Effector memory CD8-positive, alpha-beta T cell (primary cell): ENCODE measurements at regions not wholly inside any gene's neighbourhood (a gene's known extent, or its start where the extent isn't known, plus 50 kb on each side); places are given as distances from the start of the nearest gene placed in this dataset.
"Not testable (repeated sequence)": the region's sequence is repeated elsewhere in the genome, so short reads cannot be mapped to it uniquely, and the experiment has no call there.

Experiments used
- ATAC-seq: fragments of 150-1000 bp; cut with Tn5 transposase; replicated peaks from 2 replicates; pipeline ENCODE4 v1.10.0; 2021; ENCODE audit warnings: mild to moderate bottlenecking, moderate library complexity
- DNase-seq, 3 experiments: peaks; one replicate each; pipeline ENCODE4 v3.0.0; 2021
- H3K27ac Mint-ChIP-seq, 2 donors: one replicate each; pipeline ENCODE4 v1.8.0; 2022; ENCODE audit warnings: mild to moderate bottlenecking in 2 of 2, mixed read lengths in 2 of 2, moderate library complexity in 2 of 2
- H3K27me3 Mint-ChIP-seq, 2 donors: one replicate each; pipeline ENCODE4 v1.8.0; 2022; ENCODE audit warnings: mixed read lengths in 2 of 2
- H3K36me3 Mint-ChIP-seq: one replicate; pipeline ENCODE4 v1.8.0; 2022; ENCODE audit warnings: mild to moderate bottlenecking, moderate library complexity, mixed read lengths; ENCODE audit not compliant: insufficient read depth
- H3K4me1 Mint-ChIP-seq, 2 donors: one replicate each; pipeline ENCODE4 v1.8.0; 2022; ENCODE audit warnings: low read depth in 2 of 2, mixed read lengths in 2 of 2
- H3K4me3 Mint-ChIP-seq, 2 donors: one replicate each; pipeline ENCODE4 v1.8.0; 2022; ENCODE audit warnings: mild to moderate bottlenecking in 2 of 2, mixed read lengths in 2 of 2, moderate library complexity in 2 of 2
- H3K9me3 Mint-ChIP-seq, 2 donors: one replicate each; pipeline ENCODE4 v1.8.0; 2022; ENCODE audit warnings: mixed read lengths in 2 of 2

DNA sequence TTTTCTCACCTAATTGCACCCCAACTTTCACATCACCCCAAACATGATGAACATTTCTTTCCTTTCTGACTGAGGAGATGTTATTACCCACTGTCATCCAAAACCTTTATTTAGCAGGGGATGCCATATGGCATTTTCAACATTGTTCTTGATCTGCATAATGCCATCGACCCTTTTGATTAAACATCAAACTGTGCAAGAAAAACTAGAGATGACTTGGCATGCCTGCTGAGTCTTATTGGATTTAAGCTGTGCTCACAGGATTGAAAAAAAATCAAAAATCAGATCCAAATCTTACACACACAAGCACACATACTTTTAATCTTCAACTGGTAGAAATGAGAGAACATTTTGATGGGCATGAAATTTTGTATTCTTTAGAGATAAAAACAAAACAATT, 536.0 kb downstream of the TMX3 start:
- no peaks in the 10 kb centered on the region for H3K27me3 Mint-ChIP-seq
- no peaks in the 10 kb centered on the region for H3K36me3 Mint-ChIP-seq
- DNase-seq (no peak), ATAC-seq (no peak)
- peak overlapping the region in 1 of 2 donors; percentile 39 for H3K27ac Mint-ChIP-seq
- H3K4me1 Mint-ChIP-seq: no peaks in the 10 kb centered on the region
- H3K9me3 Mint-ChIP-seq: peaks cover 0 to 3% of the 10 kb centered on the region in 2 donors
- no peak overlapping the region for H3K4me3 Mint-ChIP-seq

DNA sequence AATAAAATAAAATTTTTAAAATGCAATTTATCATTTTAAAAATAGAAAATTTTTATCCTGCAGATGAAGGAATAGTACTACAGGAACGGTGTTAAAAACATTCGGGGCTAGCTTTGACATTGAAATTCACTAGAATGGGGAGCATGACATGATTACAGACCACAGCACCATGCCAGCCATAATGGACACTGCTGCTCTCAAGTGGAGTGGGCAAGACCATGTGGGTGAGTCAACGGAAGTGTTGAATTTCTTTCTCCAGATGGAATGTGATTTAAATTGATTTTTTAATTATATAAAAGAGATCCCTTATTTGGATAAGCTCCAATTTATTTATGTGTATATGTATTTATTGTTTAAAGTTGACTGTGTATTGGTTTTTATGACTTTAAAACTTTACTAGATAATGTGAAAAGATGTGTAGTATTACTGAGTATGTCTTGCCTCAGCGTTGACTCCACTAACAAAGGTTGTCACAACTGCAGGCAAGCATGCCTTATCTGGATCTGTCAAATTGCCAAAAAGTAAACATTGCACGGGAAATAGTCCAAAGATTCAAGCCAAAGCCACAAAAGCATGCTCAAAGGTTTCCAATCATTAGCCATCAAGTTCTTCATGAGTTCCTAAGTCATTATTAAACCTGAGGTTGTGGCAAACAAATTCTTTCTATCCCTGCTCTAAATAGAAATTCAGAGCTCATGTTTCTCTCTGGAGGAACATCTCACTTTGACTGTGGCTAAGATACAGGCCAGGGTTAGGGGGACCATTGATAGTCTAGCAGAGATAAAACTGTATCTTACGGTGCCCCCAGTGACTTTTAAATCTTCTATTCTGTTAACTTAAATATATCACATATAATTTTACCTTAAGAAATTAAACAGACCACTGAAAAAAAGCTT, 536.9 kb downstream of the TMX3 start:
- Mint-ChIP-seq H3K4me1 (no peaks in the 10 kb centered on the region), H3K9me3 (peaks cover 0 to 3% of the 10 kb centered on the region in 2 donors), H3K27ac (no peak overlapping the region), H3K27me3 (no peaks in the 10 kb centered on the region), H3K36me3 (no peaks in the 10 kb centered on the region), H3K4me3 (no peak overlapping the region)
- DNase-seq (no peak), ATAC-seq (no peak)

DNA sequence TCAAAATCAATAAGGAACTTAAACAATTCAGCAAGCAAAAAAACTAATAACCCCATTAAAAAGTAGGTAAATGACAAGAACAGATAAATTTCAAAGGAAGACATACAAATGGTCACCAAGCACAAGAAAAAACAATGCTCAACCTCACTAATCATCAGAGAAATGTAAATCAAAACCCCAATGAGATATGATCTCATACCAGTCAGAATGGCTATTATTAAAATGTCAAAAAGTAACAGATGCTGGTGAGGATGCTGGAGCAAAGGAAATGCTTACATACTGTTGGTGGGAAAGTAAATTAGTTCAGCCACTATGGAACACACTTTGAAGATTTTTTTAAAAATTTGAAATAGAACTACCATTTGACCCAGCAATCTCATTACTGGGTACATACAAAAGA, 538.0 kb downstream of the TMX3 start:
- DNase-seq (no peak), ATAC-seq (no peak)
- Mint-ChIP-seq H3K27ac (no peak overlapping the region), H3K36me3 (no peaks in the 10 kb centered on the region), H3K27me3 (no peaks in the 10 kb centered on the region), H3K4me1 (no peaks in the 10 kb centered on the region), H3K4me3 (no peak overlapping the region), H3K9me3 (peaks cover 0 to 3% of the 10 kb centered on the region in 2 donors)

DNA sequence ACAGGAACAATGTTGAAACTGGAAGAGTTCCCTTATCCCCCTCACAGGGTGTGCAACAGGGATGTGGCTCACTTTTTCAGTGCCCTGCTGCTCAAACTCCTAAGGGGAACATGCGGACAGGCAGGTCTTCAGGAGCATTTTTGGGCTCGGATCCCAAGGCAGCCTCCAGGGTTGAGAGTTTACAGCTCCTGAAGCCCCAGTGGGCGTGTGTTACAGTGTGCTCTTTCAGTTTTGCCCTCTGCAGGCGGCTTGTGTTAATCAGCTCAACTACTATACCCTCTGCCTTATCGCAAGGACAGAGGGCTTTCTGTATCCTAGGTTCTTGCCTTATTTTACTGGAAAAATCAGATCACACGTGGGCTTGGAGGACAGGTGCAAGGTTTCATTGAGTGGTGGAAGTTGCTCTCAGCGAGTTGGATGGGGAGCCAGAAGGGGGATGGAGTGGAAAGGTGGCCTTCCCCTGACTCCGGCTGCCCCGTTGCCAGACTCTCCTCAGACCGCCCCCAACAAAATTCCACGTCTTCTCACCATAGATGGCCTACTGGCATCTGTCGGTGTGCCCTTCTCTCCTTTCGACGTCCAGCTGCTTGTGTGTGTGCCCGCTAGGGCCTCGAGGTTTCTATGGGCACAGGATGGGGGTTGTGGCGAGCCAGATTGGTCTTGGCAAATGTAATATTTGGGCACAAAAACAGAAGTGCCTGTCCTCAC, 541.9 kb downstream of the TMX3 start:
- DNase-seq: no peak
- Mint-ChIP-seq H3K27me3 (no peaks in the 10 kb centered on the region), H3K27ac (no peak overlapping the region), H3K36me3 (no peaks in the 10 kb centered on the region), H3K4me3 (no peak overlapping the region), H3K9me3 (peaks cover 0 to 3% of the 10 kb centered on the region in 2 donors), H3K4me1 (no peaks in the 10 kb centered on the region)
- no peak for ATAC-seq

DNA sequence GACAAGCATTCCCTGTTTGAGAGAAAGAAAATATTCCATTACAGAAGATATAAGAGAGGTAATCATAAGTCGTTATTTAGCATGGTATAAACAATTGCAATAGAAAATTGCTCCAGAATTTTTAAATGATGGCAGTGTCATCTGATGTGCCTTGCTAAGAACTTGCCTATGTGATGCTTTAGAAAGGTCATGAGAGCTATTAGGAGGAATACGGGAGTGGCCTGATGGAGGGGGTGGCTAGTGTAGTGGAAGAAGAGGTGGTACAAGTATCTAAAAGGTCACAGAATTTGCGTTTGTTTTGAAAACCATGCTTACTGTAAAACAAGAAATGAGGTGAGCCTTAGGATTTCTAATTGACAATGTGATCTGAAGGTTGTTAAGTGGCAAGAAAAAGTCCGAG, 550.0 kb downstream of the TMX3 start:
- peaks cover under 1 to 8% of the 10 kb centered on the region in 2 donors for H3K9me3 Mint-ChIP-seq
- no peak overlapping the region for H3K27ac Mint-ChIP-seq
- H3K27me3 Mint-ChIP-seq: no peaks in the 10 kb centered on the region
- H3K36me3 Mint-ChIP-seq: no peaks in the 10 kb centered on the region
- no peaks in the 10 kb centered on the region for H3K4me1 Mint-ChIP-seq
- H3K4me3 Mint-ChIP-seq: no peak overlapping the region
- DNase-seq (no peak), ATAC-seq (no peak)

DNA sequence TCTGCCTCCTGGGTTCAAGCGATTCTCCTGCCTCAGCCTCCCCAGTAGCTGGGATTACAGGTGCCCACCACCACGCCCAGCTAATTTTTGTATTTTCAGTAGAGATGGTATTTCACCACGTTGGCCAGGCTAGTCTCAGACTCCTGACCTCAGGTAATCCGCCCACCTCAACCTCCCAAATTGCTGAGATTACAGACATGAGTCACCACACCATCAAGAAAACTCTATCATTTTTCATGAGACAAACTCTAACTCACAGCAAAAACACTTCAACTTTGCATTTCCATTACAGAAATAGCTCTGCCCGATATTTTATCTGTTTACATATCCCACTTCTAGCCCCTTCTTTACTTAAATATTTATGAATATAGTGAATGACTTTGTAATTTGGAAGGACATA, 561.1 kb downstream of the TMX3 start:
- ATAC-seq, H3K4me1 Mint-ChIP-seq, H3K36me3 Mint-ChIP-seq, H3K9me3 Mint-ChIP-seq, H3K27me3 Mint-ChIP-seq, H3K4me3 Mint-ChIP-seq, H3K27ac Mint-ChIP-seq, DNase-seq: not testable (repeated sequence)

DNA sequence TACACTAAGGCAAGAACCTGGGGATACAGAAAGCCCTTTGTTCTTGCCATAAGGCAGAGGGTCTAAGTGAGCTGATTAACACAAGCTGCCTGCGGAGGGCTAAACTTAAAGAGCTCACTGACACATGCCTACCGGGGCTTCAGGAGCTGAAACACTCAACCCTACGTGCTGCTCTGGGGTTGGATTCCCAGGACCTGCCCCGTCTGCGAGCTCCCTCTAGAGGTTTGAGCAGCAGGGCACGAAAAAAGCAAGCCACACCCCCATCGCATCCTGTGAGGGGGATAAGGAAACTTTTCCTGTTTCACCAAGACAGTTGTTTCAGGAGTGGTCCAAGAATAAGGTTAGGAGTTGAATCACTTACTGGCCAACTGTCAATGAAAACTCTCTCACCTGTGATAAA, 562.1 kb downstream of the TMX3 start:
- ATAC-seq (no peak), DNase-seq (no peak)
- H3K27ac Mint-ChIP-seq: no peak overlapping the region
- H3K4me3 Mint-ChIP-seq: no peak overlapping the region
- peaks cover 0 to 6% of the 10 kb centered on the region in 2 donors for H3K9me3 Mint-ChIP-seq
- peaks cover 0 to 7% of the 10 kb centered on the region in 2 donors for H3K27me3 Mint-ChIP-seq
- no peaks in the 10 kb centered on the region for H3K36me3 Mint-ChIP-seq
- H3K4me1 Mint-ChIP-seq: no peaks in the 10 kb centered on the region

DNA sequence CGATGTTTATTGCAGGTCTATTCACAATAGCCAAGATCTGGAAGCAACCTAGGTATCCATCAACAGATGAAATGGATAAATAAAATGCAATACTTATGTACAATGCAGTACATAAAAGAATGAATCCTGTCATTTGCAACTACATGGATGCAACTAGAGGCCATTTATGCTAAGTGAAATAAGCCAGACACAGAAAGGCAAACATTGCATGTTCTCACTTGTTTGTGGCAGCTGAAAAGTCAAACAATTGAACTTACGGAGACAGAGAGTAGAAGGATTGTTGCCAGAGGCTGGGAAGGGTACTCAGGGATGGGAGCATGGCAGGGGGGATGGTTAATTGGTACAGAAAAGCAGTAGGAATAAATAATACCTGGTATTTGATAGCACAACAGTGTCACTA, 563.9 kb downstream of the TMX3 start:
- Mint-ChIP-seq H3K36me3 (no peaks in the 10 kb centered on the region), H3K9me3 (peaks cover 0 to 6% of the 10 kb centered on the region in 2 donors)

DNA sequence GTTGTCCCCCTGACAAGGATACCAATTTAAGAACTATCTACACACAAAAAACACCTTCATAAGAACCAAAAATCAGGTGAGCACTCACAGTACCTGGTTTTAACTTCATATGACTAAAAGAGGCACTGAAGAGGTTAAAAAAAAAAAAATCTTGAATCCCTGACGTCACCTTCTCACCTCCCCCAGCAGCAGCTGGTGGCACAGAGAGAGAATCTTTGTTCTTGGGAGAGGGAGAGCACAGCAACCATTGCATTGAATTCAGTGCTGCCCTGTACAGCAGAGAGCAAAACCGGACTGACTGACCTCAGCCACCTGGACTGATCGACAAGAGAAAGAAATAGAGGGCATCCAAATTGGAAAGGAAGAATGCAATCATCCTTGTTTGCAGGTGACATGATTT, 566.0 kb downstream of the TMX3 start:
- Mint-ChIP-seq H3K36me3 (no peaks in the 10 kb centered on the region), H3K27me3 (peaks cover 0 to 7% of the 10 kb centered on the region in 2 donors), H3K4me1 (no peaks in the 10 kb centered on the region), H3K9me3 (peaks cover 0 to 6% of the 10 kb centered on the region in 2 donors), H3K27ac (no peak overlapping the region), H3K4me3 (no peak overlapping the region)
- DNase-seq: no peak
- ATAC-seq: no peak

More for the DNA sequence above, 563.9 kb downstream of the TMX3 start:
- Mint-ChIP-seq H3K4me1 (no peaks in the 10 kb centered on the region), H3K27me3 (peaks cover 0 to 7% of the 10 kb centered on the region in 2 donors), H3K27ac (no peak overlapping the region), H3K4me3 (no peak overlapping the region)
- no peak for DNase-seq
- no peak for ATAC-seq

DNA sequence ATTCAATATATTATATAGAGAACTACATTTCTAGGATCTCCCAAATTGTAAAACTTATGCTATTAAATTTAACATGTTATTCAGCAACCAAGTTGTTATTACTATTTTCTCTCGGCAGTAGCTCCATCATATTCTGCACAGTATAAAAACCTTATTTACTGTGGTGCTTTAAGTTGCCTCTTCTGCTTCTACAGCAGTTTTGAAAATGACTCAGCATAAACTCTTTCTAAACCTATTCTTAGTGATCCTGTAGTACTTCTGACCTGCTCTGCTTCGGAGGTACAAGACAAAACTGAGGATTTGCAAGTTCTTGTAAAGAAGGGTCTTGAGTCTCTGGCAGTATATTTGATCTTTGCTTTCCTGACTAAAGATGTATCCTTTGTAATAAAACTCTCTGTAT, 567.2 kb downstream of the TMX3 start:
- no peak overlapping the region for H3K4me3 Mint-ChIP-seq
- ATAC-seq (no peak), DNase-seq (no peak)
- H3K27ac Mint-ChIP-seq: no peak overlapping the region
- no peaks in the 10 kb centered on the region for H3K4me1 Mint-ChIP-seq
- peaks cover 0 to 6% of the 10 kb centered on the region in 2 donors for H3K27me3 Mint-ChIP-seq
- no peaks in the 10 kb centered on the region for H3K36me3 Mint-ChIP-seq
- H3K9me3 Mint-ChIP-seq: peaks cover 0 to 6% of the 10 kb centered on the region in 2 donors

DNA sequence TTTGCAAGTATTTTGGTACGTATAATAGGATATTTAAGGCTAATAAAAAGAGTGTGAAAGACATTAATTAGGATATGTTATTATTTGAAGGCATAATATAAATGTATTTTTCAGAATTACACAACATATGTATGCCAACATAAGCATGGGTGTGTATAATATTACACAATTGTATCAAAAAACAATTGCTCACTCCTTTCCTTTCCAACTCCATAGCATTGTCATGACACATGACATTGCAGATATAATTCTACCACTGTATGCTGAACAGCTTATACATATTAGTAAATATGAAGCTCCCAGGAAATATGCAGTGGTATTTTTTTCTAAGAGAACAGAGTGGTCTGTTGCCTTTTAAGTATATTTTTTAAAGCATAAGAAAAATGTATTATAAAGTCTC, 593.1 kb downstream of the TMX3 start:
- DNase-seq (no peak), ATAC-seq (no peak)
- no peaks in the 10 kb centered on the region for H3K27me3 Mint-ChIP-seq
- H3K27ac Mint-ChIP-seq: no peak overlapping the region
- peaks cover 3 to 6% of the 10 kb centered on the region in 2 donors for H3K9me3 Mint-ChIP-seq
- no peaks in the 10 kb centered on the region for H3K4me1 Mint-ChIP-seq
- H3K4me3 Mint-ChIP-seq: no peak overlapping the region
- no peaks in the 10 kb centered on the region for H3K36me3 Mint-ChIP-seq

DNA sequence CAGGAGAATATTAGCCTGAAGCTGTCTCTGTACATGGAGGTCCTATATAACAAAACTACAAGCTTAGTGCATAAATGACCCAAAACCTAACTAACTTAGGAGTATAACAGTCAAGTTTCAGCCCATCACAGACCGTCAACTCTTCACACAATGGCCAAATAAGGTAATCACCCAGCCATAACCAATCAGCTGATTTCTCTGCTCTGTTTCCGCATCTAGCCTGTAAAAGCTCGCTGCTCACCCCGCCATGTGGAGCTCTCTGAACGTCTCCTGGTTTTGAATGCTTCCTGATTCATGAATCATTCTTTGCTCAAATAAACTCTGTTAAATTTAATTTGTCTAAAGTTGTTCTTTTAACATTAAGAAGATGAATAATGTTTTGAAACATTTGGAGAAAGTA, 593.6 kb downstream of the TMX3 start:
- Mint-ChIP-seq H3K36me3 (no peaks in the 10 kb centered on the region), H3K9me3 (peaks cover 3 to 6% of the 10 kb centered on the region in 2 donors), H3K27ac (no peak overlapping the region), H3K4me3 (no peak overlapping the region), H3K4me1 (no peaks in the 10 kb centered on the region), H3K27me3 (no peaks in the 10 kb centered on the region)
- no peak for ATAC-seq
- DNase-seq: no peak

DNA sequence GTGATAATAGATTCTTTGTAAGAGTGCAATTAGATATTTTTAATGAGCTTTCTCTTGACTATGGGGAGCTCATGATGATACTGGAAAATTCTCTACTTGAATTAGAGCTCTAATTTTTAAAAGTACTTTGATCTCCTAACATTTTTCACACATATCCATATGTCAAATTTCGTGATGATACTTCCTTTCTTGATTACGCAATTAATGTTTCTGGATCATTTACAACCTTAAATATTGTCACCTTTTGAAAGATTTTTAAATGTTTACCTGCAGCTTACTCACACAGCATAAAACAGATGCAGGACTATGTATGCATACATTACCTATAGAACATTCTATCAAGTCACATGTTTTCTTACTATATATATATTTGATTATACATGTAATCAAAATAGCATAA, 598.5 kb upstream of the DSEL start:
- no peak for ATAC-seq
- no peak overlapping the region for H3K4me3 Mint-ChIP-seq
- no peak overlapping the region for H3K27ac Mint-ChIP-seq
- no peak for DNase-seq
- H3K27me3 Mint-ChIP-seq: no peaks in the 10 kb centered on the region
- H3K9me3 Mint-ChIP-seq: peaks cover 0 to 3% of the 10 kb centered on the region in 2 donors
- no peaks in the 10 kb centered on the region for H3K36me3 Mint-ChIP-seq
- no peaks in the 10 kb centered on the region for H3K4me1 Mint-ChIP-seq

DNA sequence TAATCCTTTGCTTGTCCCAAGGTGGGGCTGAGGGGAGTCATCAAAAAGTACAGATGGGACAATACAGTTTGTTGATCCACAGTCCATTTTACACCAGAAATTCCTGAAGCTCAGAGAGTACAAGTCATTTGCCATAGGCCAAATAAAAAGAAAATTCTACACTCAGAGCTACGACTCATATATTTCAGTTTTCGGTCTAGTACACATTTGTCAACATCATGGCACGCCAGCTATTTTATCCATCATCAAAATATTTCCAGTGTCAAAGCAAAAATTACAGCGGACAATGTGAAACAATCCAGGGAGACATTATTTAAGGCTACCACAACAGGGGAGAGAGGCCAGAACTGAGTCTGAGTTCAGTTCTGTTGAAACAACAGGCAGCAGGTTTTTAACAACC, 587.5 kb upstream of the DSEL start:
- DNase-seq (no peak), ATAC-seq (no peak)
- Mint-ChIP-seq H3K9me3 (no peaks in the 10 kb centered on the region), H3K27ac (no peak overlapping the region), H3K36me3 (no peaks in the 10 kb centered on the region), H3K4me3 (no peak overlapping the region), H3K4me1 (no peaks in the 10 kb centered on the region), H3K27me3 (no peaks in the 10 kb centered on the region)
